ENCODE measurements at regions not wholly inside any gene's neighbourhood (a gene's known extent, or its start where the extent isn't known, plus 50 kb on each side); places are given as distances from the start of the nearest gene placed in this dataset.
"Not testable (repeated sequence)": the region's sequence is repeated elsewhere in the genome, so short reads cannot be mapped to it uniquely, and the experiment has no call there.

DNA sequence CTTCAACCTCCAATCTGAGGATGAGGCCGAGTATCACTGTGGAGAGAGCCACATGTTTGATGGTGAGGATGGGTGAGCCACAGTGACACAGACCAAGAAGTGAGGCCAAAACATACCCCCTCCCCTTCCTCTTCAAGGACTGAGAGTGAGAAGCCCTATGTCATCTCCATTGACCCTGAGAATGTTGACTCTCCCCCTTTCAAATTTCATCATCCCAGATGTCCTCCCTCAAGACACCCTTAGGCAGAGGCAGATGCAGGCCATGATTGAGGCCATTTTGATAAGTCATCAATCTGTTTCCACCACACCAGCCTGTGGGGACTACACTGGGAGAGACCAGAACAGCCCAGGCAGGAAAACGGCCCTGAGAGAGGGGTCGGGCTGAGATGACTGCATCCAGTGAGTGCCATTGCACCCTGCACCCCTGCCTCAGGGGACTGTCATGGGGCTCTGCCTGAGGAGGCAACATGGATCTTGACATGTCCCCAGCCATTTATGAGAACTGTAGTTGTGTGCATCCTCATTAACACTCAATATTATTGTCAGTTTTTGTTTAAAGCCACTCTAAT, 84.2 kb upstream of the IGLL5 start:
- DNase-seq (ENCODE audit: low read depth): no peak

DNA sequence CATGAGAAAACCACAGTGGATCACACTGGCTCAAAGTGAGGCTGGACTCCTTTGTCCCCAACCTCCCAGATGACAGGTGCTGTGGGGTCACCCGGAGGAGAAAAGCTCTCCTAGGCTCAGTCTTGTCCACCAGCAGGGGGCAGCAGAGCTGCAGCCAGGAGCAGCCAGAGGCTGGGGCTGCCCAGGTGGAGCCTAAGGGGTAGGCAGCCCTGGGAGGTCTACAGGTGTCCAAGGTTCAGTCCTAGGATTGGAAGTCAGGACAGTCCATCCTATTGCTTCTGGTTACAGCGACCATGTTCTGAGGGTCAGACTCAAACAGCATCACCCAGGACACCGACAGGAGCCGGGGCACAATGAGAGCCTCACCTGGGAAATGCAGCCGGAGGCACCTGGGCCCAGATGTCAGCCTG, 77.6 kb upstream of the IGLL5 start:
- peak; percentile 53 for DNase-seq (ENCODE audit: low read depth)

DNA sequence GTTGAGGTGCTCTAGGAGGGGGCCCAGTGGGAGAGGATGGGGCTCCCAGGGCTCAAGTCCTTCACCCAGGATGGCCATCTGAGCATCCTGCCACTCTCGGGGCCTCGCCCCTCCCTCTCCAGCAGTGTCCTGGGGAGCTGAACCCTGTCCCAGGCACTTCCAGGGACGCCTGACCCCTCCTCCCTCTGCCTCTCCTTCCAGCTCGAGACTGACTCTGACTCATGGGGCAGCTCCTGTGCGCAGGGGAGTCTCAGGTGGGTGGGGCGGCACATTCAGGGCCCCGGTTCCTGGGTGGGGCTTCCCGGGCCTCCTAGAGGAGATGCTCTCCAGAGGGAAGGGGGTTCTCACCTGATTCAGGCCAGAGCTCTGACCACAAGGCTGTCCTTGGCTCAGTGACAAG, 77.1 kb upstream of the IGLL5 start:
- DNase-seq (ENCODE audit: low read depth): no peak

DNA sequence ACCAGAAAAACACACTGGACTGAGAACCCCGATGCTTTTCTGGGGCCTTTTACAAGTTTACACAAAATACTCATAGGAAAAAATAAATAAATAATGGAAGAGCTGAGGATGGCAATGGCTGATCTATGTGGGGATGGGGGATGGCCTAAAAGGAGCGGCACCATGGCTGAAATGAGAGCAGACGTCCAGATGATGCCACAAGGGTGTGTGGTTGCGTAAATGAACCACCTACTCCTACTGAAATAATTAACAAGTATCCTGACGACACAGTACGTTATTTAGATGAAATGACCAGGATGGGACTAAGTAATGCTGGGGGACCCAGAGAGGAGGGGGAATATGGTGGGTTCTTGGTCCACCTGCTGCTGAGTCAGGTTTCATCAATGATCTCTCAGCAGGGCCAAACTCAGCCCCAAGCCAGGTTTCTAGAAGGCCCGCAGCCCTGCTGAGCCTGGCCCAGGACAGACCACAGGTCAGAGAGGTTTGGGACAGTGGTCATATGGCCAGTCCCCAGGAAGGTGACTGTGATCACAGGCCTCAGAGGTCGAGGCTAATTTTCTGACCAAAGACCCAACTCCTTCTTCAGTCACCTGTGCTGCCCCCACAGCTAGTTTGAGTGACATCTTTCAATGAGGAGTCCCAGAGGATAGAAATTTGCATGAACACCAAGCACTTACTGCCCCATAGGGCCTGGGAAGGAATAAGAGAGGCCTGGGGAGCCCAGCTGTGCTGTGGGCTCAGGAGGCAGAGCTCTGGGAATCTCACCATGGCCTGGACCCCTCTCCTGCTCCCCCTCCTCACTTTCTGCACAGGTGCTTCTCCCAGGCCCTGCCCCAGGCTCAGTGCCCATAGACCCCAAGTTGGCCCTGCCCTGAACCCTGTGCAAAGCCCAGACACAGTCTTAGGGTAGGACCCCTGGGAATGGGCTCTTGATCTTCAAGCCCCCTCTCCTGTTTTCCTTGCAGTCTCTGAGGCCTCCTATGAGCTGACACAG, 76.3 kb upstream of the IGLL5 start:
- DNase-seq (ENCODE audit: low read depth): no peak

DNA sequence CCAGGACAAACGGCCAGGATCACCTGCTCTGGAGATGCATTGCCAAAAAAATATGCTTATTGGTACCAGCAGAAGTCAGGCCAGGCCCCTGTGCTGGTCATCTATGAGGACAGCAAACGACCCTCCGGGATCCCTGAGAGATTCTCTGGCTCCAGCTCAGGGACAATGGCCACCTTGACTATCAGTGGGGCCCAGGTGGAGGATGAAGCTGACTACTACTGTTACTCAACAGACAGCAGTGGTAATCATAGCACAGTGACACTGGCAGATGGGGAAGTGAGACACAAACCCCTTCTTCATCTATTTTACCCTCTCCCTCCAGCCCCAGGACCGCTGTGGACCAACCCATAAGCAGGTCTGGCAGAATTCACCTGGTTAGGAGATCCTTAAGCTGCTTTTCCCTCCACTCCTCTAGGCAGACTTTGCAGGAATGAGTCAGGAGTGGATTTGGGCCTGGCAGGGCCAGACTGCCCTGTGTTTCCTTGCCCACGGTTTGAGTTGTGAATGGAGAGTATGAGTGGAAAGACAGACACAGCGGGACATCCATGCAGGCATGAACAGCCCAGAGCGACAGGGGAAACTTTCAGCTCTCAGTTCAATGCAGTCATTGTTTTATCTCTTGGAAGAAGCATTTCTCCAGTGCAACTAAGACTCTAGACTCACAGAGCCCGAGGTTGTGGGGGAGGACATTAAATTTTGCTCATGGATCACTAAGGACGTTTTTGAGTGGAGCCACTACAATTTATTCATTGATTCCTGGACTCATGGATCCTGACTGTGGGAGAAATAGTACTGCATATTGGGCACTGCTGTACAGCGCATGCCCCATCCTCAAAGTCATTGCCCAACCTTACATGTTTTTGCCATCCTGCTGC, 75.3 kb upstream of the IGLL5 start:
- DNase-seq (ENCODE audit: low read depth): no peak

DNA sequence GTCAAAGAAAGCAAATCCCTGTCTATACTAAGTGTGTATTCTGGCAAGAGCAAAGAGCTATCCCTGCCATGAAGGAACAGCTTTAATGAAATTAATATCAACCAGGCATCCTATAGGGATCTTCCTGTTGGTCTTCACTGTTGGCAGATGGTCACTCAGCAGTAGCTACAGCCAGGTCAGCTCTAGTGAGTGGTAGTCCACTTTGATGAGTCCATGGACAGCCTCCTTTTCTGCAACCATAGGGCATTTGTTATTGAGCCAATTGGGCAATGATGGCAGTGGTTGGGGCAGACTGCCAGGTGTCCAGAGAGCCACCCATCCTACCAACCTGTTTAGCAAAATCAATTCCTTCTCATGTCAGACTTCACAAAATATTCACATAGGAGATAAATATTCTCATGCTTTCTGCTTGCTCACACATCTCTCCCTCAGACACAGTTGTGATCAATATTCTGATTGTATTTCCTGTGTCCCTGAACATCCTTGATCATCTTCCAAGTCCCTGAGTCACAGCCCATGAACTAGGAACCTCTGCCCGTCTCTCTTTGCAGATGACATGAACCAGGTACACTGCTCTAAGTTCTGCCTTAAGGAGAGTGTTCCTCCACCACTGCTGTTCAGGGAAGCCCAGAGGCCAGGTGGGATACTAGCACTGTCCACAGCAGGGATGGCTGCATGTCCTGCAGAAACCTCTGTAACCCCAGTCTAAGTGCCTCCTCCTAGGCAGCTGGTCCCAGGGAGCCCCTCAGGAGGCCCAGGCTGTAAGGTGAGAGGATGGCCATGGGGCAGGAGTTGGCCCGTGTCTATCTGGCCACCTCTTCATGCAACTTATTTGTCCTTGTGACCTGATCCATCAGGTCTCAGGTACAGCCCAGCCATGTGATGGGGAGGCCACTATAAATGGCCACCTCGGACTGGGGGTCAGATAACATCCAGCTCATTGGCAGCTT, 74.2 kb upstream of the IGLL5 start:
- DNase-seq (ENCODE audit: low read depth): no peak

DNA sequence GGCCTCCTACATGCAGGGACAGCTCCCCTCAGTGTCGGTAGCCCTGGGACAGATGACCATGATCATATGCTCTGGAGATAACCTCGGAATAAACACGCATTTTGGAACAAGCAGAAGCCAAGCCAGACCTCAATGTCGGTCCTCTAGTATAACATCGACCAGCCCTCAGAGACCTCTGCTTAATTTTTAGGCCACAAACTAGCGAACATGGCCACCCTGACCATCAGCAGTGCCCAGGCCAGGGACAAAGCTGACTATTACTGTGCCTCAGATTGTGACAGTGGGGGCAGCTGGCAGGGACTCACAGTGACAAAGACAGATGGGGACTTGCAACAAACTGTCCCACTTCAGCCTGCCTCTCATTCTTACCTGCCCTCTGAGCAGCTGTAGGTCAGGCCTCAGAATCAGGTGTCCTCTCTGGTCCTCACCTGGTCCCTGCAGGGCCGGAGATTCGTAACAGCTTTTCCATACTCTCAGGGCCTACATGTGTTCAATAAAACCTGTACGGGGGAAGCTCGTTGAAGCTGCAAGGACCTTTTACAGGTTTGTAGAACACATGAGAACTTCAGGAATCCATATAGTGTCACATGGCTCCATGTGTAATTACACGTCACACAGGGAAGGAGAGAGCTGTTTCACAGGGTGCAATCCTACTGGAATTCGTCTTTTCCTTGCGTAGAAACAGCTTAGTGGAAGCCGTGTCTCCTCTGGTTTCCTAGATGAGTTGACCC, 72.8 kb upstream of the IGLL5 start:
- DNase-seq (ENCODE audit: low read depth): no peak

DNA sequence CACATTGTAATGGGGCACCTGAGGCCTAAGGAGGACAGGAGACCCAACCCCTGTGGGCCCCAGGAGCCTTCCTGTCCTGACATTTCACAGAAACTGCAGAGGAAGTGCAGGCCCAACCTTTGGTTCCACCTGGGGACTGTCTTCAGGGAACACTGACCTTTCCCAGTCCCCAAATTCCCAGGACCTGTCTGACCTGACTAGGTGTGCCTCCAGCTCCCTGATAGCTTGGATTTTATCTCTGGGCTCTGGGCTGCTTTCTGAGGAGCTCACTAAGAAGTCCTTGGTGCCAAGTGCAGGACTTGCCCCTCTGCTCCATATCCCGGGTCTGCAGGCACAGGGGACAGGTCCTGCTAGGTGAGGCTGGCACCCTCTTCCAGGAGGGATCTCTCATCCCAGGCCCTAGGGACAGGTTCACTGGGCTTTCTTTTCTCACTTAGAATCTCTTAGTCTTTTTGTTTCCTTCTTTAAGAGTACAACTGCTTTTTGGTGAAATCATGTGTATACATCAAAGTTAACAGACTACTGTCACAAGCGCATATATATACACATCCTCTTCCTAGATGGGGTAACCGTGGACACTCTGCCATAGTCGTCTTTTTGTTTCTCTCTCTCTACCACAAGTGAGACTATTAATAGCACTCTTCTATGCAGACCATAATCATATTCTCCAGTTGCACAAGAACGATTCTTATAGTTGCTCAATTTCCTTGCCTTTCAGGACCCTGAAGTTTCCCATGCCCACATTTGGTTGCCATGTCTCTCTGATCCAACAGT, 72.0 kb upstream of the IGLL5 start:
- no peak for DNase-seq (ENCODE audit: low read depth)

DNA sequence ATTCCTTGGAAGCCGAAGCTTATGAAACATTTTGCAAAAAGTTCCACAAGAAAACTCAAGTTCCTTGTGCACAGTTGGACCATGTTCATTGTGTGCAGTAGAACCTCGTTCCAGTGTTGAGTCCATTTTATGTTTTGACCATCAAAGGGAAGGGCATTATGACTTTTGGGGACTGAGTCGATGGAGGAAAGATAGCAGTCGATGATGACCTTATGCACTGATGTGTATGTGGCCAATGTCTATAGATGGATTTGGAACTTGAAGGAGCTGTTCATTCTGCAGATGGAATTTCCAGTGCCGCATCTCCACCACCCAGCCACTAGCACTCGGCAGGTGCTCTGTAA, 71.5 kb upstream of the IGLL5 start:
- DNase-seq (ENCODE audit: low read depth): no peak

DNA sequence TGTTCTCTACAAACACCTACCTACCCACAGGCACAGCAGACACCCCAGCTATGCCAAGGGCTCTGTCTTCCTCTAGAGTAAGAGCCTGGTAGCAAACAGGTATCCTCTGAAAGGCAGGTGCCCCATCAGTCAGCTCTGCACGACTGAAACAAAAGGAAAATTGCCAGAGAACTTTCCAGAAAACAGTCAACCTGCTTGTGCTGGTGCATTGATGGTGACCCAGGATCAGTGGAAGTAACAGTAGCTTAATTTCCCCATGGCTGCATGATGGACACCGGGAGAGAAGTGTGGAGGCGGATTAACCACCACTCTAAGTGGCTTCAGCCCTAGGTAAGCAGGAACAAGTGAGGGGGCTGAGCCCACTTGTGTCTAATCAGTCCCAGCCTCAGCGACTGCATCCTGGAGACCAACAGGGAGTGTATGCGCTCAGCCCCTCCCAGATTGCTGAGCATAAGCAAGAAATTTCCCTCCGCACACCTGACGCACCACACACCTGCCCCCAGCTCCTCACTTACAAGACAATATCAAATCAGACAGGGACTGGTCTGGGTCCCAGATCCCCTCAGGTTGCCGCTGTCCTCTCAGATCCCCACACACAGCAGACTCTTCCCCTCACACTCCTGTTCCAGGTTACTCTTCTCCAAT, 70.7 kb upstream of the IGLL5 start:
- DNase-seq (ENCODE audit: low read depth): no peak

DNA sequence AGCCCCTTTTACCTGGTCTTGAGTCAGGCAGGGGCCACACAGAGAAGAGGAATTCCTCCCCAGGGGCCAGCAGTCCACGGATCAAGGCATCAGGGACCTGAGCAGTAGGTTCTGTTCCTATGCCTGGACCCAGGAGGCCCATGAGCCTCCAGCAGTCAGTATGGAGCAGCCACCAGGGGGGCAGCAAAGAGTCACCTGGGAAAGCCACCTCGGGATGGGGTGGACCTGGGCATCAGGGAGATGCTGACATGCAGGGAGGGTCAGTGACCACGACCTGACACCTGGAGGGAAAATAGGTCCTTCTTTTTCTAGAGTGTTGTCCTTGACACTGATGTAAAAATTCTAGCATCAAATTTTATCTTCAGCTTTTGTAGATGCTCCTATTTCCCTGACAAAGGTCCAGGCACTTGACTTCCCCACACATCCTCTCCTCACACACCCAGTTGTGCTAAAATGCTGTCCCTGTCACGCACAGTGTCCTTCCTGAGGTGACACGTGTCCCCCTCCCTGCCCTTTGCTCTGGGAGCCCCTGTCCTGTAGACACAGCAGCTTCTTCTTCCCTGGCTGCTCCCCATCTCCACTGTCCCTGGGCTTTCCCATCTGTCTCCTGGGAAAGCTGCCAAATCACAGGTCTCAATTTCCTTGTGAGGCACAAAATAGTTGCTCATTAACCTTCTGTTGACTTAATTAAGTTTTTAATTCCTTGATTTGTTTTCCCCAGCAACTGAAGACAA, 70.0 kb upstream of the IGLL5 start:
- no peak for DNase-seq (ENCODE audit: low read depth)

DNA sequence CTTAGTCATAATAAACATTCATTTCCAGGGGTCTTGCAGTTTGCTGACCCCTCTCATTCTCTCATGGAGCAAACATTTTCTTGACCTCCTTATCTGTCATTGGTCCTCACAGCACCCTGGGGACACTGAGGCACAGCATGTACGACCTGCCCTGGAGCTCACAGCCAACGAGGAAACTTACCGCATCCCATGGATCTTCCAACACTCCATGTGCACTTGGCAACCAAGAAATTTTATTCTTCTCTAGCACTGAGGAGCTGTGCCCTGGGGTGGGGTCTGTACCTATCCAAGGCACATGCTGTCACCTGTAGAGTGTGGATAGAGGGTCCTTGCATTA, 69.4 kb upstream of the IGLL5 start:
- no peak for DNase-seq (ENCODE audit: low read depth)

DNA sequence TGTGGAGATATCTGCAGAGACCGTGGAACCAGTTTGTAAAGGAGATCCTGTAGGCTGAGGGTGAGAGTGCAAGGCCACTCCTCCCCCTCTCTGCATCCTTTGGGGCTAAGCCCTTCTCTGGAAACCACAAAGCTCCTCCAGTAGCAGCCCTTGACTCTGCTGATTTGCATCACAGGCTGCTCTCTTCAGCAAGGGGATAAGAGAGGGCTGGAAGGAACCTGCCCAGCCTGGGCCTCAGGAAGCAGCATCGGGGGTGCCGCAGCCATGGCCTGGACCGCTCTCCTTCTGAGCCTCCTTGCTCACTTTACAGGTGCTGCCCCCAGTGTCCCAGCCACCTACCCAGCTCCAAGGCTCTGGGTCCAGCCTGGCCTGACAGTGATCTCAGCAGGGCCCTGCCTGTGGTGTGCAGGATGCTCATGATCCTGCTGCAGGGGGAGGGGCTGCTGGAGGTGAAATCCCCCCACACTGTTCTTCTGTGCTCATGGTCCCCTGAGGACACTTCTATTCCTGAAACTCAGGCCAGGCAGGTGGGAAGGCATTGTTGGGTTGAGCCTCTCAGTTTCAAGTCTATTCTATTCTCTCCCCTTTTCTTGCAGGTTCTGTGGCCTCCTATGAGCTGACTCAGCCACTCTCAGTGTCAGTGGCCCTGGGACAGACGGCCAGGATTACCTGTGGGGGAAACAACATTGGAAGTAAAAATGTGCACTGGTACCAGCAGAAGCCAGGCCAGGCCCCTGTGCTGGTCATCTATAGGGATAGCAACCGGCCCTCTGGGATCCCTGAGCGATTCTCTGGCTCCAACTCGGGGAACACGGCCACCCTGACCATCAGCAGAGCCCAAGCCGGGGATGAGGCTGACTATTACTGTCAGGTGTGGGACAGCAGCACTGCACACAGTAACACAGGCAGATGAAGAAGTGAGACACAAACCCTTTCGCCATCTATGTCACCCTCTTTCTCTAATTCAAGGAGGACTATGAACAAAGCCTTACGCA, 68.5 kb upstream of the IGLL5 start:
- DNase-seq (ENCODE audit: low read depth): no peak

DNA sequence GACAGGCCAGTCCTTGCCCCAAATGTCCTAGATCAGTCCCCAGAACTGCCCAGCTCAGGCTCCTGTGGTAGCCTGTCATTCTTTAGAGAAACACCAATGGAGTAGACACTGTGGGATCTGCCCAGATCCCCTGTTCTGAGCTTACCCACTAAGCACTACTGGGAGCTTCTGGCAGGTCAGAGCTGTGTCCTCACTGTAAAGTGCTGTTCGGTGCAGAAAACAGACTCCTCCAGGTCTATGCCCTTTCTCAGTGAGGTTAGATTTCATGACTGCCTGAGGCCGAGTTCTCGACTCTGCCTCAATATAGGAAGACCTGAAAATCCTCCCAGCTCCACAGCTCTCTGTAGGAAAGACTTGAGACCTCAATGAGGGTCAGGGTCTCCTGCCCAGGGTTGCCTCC, 67.5 kb upstream of the IGLL5 start:
- DNase-seq (ENCODE audit: low read depth): no peak

DNA sequence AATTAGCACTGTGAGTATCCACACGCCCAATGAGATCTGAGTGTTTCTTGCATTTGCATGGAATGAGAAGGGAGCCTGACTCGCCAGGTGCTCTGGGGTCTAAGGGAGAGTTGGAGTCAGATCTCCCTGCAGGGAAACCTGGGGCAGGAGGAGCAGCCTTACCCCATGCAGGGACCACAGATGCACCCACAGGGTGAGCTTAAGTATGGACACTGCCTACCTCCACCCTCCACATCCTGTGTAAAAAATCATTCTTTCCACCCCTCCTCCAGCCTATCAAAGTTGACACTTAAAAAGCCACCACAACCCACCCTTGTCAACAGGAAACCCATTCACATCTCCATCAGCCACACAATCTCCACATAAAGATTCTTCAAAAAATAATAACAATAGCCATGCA, 67.0 kb upstream of the IGLL5 start:
- DNase-seq (ENCODE audit: low read depth): no peak

DNA sequence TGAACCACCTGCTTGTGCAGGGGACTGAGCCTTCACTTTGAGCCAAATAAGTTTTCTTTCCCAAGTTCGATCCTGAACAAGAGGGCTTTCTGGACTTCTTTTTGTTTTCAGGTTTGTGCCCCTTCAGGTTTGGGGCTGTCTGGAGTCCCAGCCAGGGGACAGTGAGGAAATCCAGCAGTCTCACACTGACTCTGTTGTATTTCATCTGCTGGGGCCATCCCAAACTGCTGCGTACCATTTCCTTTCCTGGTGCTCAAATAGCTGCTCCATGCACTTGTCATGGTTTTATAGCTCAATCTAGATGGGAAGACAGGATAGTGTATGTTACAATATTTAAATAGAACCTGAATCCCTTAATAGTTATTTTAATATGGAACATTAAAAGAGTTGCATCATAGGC, 66.3 kb upstream of the IGLL5 start:
- no peak for DNase-seq (ENCODE audit: low read depth)

DNA sequence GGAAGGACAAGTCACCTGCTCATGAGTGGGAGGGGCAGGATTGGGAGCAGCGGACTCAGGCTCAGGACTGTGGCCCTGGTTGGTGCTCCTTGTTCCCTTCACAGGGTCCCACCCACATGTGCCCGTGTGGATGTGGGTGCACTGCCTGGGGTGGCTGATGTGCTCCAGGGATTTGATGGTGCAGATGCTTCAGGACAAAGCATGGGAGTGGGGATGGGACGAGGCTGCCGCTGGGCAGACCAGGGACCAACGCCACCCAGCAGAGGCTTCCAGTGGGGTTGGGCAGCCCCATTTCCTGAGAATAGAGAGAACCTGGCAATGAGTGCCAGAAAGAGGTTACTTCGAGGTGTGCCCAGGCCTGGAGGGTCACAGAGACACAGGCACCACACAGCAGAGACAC, 65.5 kb upstream of the IGLL5 start:
- DNase-seq (ENCODE audit: low read depth): no peak

DNA sequence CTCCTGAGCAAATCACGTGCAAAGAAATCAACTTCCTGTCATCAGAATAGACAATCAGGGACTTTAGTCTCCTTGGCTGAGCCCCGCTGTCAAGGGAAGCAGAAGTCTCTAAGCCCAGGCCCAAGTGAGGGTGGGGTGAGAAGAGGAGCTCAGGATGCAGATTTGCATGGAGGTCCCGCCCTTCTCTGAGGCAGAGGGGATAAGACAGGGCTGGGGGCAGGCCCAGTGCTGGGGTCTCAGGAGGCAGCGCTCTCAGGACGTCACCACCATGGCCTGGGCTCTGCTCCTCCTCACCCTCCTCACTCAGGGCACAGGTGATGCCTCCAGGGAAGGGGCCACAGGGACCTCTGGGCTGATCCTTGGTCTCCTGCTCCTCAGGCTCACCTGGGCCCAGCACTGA, 65.1 kb upstream of the IGLL5 start:
- not testable (repeated sequence) for DNase-seq (ENCODE audit: low read depth)

Measured in T-helper 22 cell (primary cell).